Renal cortical epithelial cell (primary cell): ENCODE measurements at regions not wholly inside any gene's neighbourhood (a gene's known extent, or its start where the extent isn't known, plus 50 kb on each side); places are given as distances from the start of the nearest gene placed in this dataset.

Experiments used
- DNase-seq: peaks from one replicate; pipeline ENCODE4 v3.0.0-alpha.2; 2011; ENCODE audit warnings: low read depth

- peak; percentile 27 for DNase-seq
These were observed 347.3 kb upstream of the CDH6 start for GRCh38 chr5:30846171-30846570.

- DNase-seq, result no peak
These were observed 348.3 kb upstream of the CDH6 start for GRCh38 chr5:30845194-30845593.

GRCh38 chr5:30843541-30843940 is 349.9 kb upstream of the CDH6 start:
- no peak for DNase-seq

GRCh38 chr5:30839956-30840355 is 353.5 kb upstream of the CDH6 start:
- peak; percentile 15 for DNase-seq

- DNase-seq, result peak; percentile 90
These were observed 354.5 kb upstream of the CDH6 start for GRCh38 chr5:30838936-30839496.

GRCh38 chr5:30832519-30832918 is 361.0 kb upstream of the CDH6 start:
- no peak for DNase-seq

GRCh38 chr5:30831605-30832004 is 361.9 kb upstream of the CDH6 start:
- no peak for DNase-seq

GRCh38 chr5:30831123-30831522 is 362.4 kb upstream of the CDH6 start:
- no peak for DNase-seq

GRCh38 chr5:30811298-30811697 is 382.2 kb upstream of the CDH6 start:
- DNase-seq, result no peak

- no peak for DNase-seq
These were observed 383.6 kb upstream of the CDH6 start for GRCh38 chr5:30809933-30810332.

GRCh38 chr5:30808996-30809395 is 384.5 kb upstream of the CDH6 start:
- DNase-seq, result peak; percentile 16

- peak; percentile 76 for DNase-seq
These were observed 388.6 kb upstream of the CDH6 start for GRCh38 chr5:30804739-30805505.

- no peak for DNase-seq
These were observed 390.4 kb upstream of the CDH6 start for GRCh38 chr5:30802961-30803705.

GRCh38 chr5:30781643-30782042 is 411.8 kb upstream of the CDH6 start:
- no peak for DNase-seq

- no peak for DNase-seq
These were observed 425.3 kb upstream of the CDH6 start for GRCh38 chr5:30768056-30768690.

- DNase-seq, result no peak
These were observed 427.8 kb upstream of the CDH6 start for GRCh38 chr5:30765706-30766105.

- peak; percentile 86 for DNase-seq
These were observed 428.3 kb upstream of the CDH6 start for GRCh38 chr5:30765227-30765626.

GRCh38 chr5:30764704-30765103 is 428.8 kb upstream of the CDH6 start:
- peak; percentile 73 for DNase-seq

GRCh38 chr5:30759731-30760130 is 433.8 kb upstream of the CDH6 start:
- DNase-seq, result no peak

- DNase-seq, result peak; percentile 68
These were observed 441.5 kb upstream of the CDH6 start for GRCh38 chr5:30752015-30752414.

- peak; percentile 79 for DNase-seq
These were observed 443.5 kb upstream of the CDH6 start for GRCh38 chr5:30749971-30750370.

GRCh38 chr5:30747412-30747811 is 446.1 kb upstream of the CDH6 start:
- DNase-seq, result no peak

GRCh38 chr5:30736669-30737068 is 456.8 kb upstream of the CDH6 start:
- peak; percentile 41 for DNase-seq
